GM23248 (cell line): ENCODE measurements at regions not wholly inside any gene's neighbourhood (a gene's known extent, or its start where the extent isn't known, plus 50 kb on each side); places are given as distances from the start of the nearest gene placed in this dataset.

Experiments used
- DNase-seq: peaks from one replicate; pipeline ENCODE4 v3.0.0-alpha.2; 2015
- H2AFZ ChIP-seq: fragments of 200-600 bp; sonication (generic); 2 replicates; pipeline ENCODE4 v1.6.1; 2016; ENCODE audit warnings: antibody characterized with exemption
- H3F3A ChIP-seq: fragments of 200-600 bp; sonication (generic); 2 replicates; pipeline ENCODE4 v1.6.1; 2016; ENCODE audit warnings: mild to moderate bottlenecking, antibody characterized with exemption, mixed run types; ENCODE audit not compliant: insufficient read depth
- H3K27ac ChIP-seq: fragments of 200-600 bp; sonication (generic); 2 replicates; pipeline ENCODE4 v1.5.1; 2016; ENCODE audit warnings: mild to moderate bottlenecking
- H3K27me3 ChIP-seq: fragments of 200-600 bp; sonication (generic); replicated peaks from 2 replicates; pipeline ENCODE4 v1.6.1; 2016; ENCODE audit warnings: mild to moderate bottlenecking; ENCODE audit not compliant: insufficient read depth
- H3K36me3 ChIP-seq: fragments of 200-600 bp; sonication (generic); 2 replicates; pipeline ENCODE4 v1.6.1; 2016; ENCODE audit warnings: low read depth, mild to moderate bottlenecking
- H3K4me1 ChIP-seq: fragments of 200-600 bp; sonication (generic); 2 replicates; pipeline ENCODE4 v1.6.1; 2016; ENCODE audit warnings: mild to moderate bottlenecking; ENCODE audit not compliant: insufficient read depth
- H3K4me2 ChIP-seq: fragments of 200-600 bp; sonication (generic); one replicate; pipeline ENCODE4 v1.6.1; 2016; ENCODE audit warnings: mild to moderate bottlenecking; ENCODE audit not compliant: unreplicated experiment
- H3K4me3 ChIP-seq: fragments of 200-600 bp; sonication (generic); 2 replicates; pipeline ENCODE4 v1.5.1; 2016; ENCODE audit warnings: mild to moderate bottlenecking
- H3K79me2 ChIP-seq: fragments of 200-600 bp; sonication (generic); 2 replicates; pipeline ENCODE4 v1.6.1; 2016; ENCODE audit warnings: mild to moderate bottlenecking; ENCODE audit not compliant: insufficient read depth
- H3K9ac ChIP-seq: fragments of 200-600 bp; sonication (generic); 2 replicates; pipeline ENCODE4 v1.6.1; 2016; ENCODE audit warnings: mild to moderate bottlenecking
- H3K9me2 ChIP-seq: fragments of 200-600 bp; sonication (generic); 2 replicates; pipeline ENCODE4 v1.6.1; 2016; ENCODE audit warnings: mixed run types, mild to moderate bottlenecking, moderate library complexity; ENCODE audit not compliant: insufficient read depth
- H3K9me3 ChIP-seq: fragments of 200-600 bp; sonication (generic); one replicate; pipeline ENCODE4 v1.6.1; 2017; ENCODE audit warnings: low read depth
- H4K20me1 ChIP-seq: fragments of 200-600 bp; sonication (generic); 2 replicates; pipeline ENCODE4 v1.6.0; 2016; ENCODE audit not compliant: insufficient read depth
- EZH2 ChIP-seq: fragments of 200-600 bp; sonication (generic); IDR thresholded peaks from 2 replicates; pipeline ENCODE4 v1.6.1; 2018; ENCODE audit warnings: antibody characterized with exemption, mild to moderate bottlenecking; ENCODE audit not compliant: insufficient read depth, poor library complexity, severe bottlenecking
- EZH2phosphoT487 ChIP-seq: fragments of 200-600 bp; sonication (generic); IDR thresholded peaks from 2 replicates; pipeline ENCODE4 v1.6.1; 2018; ENCODE audit warnings: antibody characterized with exemption, moderate library complexity, mild to moderate bottlenecking, low read depth; ENCODE audit not compliant: insufficient read depth
- WGBS, 2 experiments: methylation state at CpG; one replicate each; pipeline ENCODE4 v1.1.6; 2015 to 2017; ENCODE audit warnings: low lambda C conversion rate in 2 of 2, low coverage in 1 of 2; ENCODE audit errors: missing lambda C conversion rate in 2 of 2; 5-methylcytosine and 5-hydroxymethylcytosine counted together
- in situ Hi-C: fragments of 300-500 bp; cut with MboI; formaldehyde crosslinking; loops from 2 replicates; pipeline ENCODE4 v1.15.0; 2020

DNA sequence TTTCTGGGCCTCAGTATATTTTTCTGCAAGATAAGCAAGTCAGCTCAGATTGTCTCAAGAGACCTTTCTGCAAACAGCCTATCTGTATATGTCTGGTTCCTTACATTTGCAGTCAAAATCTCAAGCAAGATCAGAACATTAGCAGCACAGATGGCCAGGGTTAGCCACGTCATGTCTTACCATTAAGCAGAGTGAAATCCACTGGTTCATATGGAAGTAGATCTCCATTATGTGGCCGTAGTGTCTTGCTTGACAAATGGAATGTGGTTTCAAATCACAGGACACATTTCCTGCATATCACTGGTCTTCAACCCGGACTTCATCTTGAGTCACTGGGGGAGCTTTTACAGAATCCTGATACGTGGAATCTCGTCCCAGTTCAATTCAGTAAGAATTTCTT is 500.2 kb downstream of the FBXO15 start:
- H2AFZ ChIP-seq, result peak overlapping the region; percentile 25
- DNase-seq, result peak; percentile 10
- no peaks in the 10 kb centered on the region for H3K9me2 ChIP-seq
- TF ChIP-seq EZH2phosphoT487 (no peak), EZH2 (no peak)
- H3K4me2 ChIP-seq, result no peak overlapping the region
- peaks cover 14% of the 10 kb centered on the region for H3F3A ChIP-seq
- H3K4me1 ChIP-seq, result peaks cover 28% of the 10 kb centered on the region
- H3K36me3 ChIP-seq, result no peaks in the 10 kb centered on the region
- no peak overlapping the region for H3K4me3 ChIP-seq
- no peaks in the 10 kb centered on the region for H3K79me2 ChIP-seq
- H3K27me3 ChIP-seq, result no peaks in the 10 kb centered on the region
- H3K9ac ChIP-seq, result no peak overlapping the region
- H3K9me3 ChIP-seq, result no peaks in the 10 kb centered on the region
- H3K27ac ChIP-seq, result no peak overlapping the region
- H4K20me1 ChIP-seq, result no peaks in the 10 kb centered on the region
- 32 to 34% methylated on average over 5 of the region's 5 CpGs for WGBS, 2 experiments
- in situ Hi-C loops, result no loop called here

- Histone ChIP-seq H3K9me2 (no peaks in the 10 kb centered on the region), H3K4me3 (no peak overlapping the region), H4K20me1 (no peaks in the 10 kb centered on the region), H3K79me2 (no peaks in the 10 kb centered on the region), H3K9ac (no peak overlapping the region), H3K9me3 (no peaks in the 10 kb centered on the region), H3K4me2 (peak overlapping the region; percentile 38), H3F3A (peaks cover 14% of the 10 kb centered on the region), H3K36me3 (no peaks in the 10 kb centered on the region), H2AFZ (peak overlapping the region; percentile 25; the same call in 1 of the 2 replicates), H3K27me3 (no peaks in the 10 kb centered on the region), H3K4me1 (peaks cover 28% of the 10 kb centered on the region), H3K27ac (no peak overlapping the region)
- TF ChIP-seq EZH2phosphoT487 (no peak), EZH2 (no peak)
- 19 to 23% methylated on average over 3 of the region's 3 CpGs for WGBS, 2 experiments
- in situ Hi-C loops, result no loop called here
- DNase-seq, result peak; percentile 64
These were observed 500.9 kb downstream of the FBXO15 start for GRCh38 chr18:73646772-73647171.

DNA sequence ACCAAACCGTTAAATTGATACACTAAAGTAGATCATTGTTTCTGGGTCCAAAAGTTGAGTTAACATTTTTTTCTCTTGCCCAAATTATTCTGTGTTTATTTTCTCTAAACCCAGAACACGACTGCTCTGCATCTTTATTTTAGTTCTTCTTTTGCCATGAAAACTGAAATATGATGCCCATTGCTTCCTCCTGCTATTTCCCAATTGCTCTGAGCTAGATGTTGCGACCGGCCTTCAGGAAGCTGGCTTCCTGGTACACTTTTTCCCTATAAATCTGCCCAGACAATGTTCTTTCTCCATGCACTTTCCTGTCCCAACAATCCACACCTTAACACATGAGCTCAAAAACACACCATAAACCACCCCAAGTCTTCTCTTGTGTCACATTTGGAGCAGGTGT is 501.4 kb downstream of the FBXO15 start:
- Histone ChIP-seq H3K27ac (no peak overlapping the region), H3K4me3 (no peak overlapping the region), H2AFZ (no peak overlapping the region), H3K9me2 (no peaks in the 10 kb centered on the region), H3K36me3 (no peaks in the 10 kb centered on the region), H3K27me3 (no peaks in the 10 kb centered on the region), H3K4me2 (peak overlapping the region; percentile 38), H3K9me3 (no peaks in the 10 kb centered on the region), H3K79me2 (no peaks in the 10 kb centered on the region), H3K4me1 (peaks cover 28% of the 10 kb centered on the region), H3F3A (peaks cover 14% of the 10 kb centered on the region), H4K20me1 (no peaks in the 10 kb centered on the region), H3K9ac (no peak overlapping the region)
- no peak for TF ChIP-seq EZH2phosphoT487
- TF ChIP-seq EZH2, result no peak
- in situ Hi-C loops, result no loop called here
- DNase-seq, result no peak
- 47 to 49% methylated on average over 4 of the region's 4 CpGs for WGBS, 2 experiments

GRCh38 chr18:73645160-73645715 is 502.4 kb downstream of the FBXO15 start:
- in situ Hi-C loops, result no loop called here
- no peak overlapping the region for H3K27ac ChIP-seq
- peak; percentile 38 for DNase-seq

DNA sequence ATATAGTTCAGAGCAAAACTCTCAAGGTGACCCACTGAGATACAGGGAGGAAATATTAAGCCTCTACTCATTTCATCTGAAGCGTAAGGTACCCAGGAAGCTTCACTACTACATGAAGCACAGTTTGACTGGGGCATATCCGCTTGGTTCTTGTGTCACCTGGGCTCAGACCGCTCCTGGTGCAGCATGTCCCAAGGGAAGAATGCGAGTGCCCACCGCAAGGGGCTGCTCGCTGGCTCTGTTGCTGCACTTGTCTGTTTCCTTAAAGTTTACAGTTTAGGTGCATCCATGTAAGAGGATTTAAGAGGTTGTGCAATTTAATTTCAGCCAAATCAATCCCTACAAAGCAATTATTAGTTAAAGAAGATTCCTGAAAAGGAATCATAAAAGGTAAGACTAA is 507.8 kb downstream of the FBXO15 start:
- Histone ChIP-seq H3K4me1 (peaks cover 11% of the 10 kb centered on the region), H3K79me2 (no peaks in the 10 kb centered on the region), H3K27ac (no peak overlapping the region), H3K9me2 (no peaks in the 10 kb centered on the region), H3K4me2 (no peak overlapping the region), H3K9ac (no peak overlapping the region), H3K27me3 (no peaks in the 10 kb centered on the region), H3K36me3 (no peaks in the 10 kb centered on the region), H3F3A (no peaks in the 10 kb centered on the region), H3K9me3 (no peaks in the 10 kb centered on the region), H3K4me3 (no peak overlapping the region), H4K20me1 (no peaks in the 10 kb centered on the region), H2AFZ (no peak overlapping the region)
- WGBS, 2 experiments, result 73 to 77% methylated on average over 6 of the region's 6 CpGs
- in situ Hi-C loops, result no loop called here
- no peak for DNase-seq
- TF ChIP-seq EZH2 (no peak), EZH2phosphoT487 (no peak)

More at GRCh38 chr18:73645160-73645715, 502.4 kb downstream of the FBXO15 start:
- H3K4me2 ChIP-seq, result no peak overlapping the region
- peaks cover 28% of the 10 kb centered on the region for H3K4me1 ChIP-seq
- no peaks in the 10 kb centered on the region for H3K27me3 ChIP-seq
- H4K20me1 ChIP-seq, result no peaks in the 10 kb centered on the region
- H3K9me2 ChIP-seq, result no peaks in the 10 kb centered on the region
- TF ChIP-seq EZH2 (no peak), EZH2phosphoT487 (no peak)
- WGBS, 2 experiments, result 46 to 54% methylated on average over 2 of the region's 2 CpGs
- peaks cover 14% of the 10 kb centered on the region for H3F3A ChIP-seq
- H3K9me3 ChIP-seq, result no peaks in the 10 kb centered on the region
- no peak overlapping the region for H3K4me3 ChIP-seq
- H3K36me3 ChIP-seq, result no peaks in the 10 kb centered on the region
- no peak overlapping the region for H3K9ac ChIP-seq
- H3K79me2 ChIP-seq, result no peaks in the 10 kb centered on the region
- H2AFZ ChIP-seq, result no peak overlapping the region
